ENCODE measurements at regions not wholly inside any gene's neighbourhood (a gene's known extent, or its start where the extent isn't known, plus 50 kb on each side); places are given as distances from the start of the nearest gene placed in this dataset.

DNA sequence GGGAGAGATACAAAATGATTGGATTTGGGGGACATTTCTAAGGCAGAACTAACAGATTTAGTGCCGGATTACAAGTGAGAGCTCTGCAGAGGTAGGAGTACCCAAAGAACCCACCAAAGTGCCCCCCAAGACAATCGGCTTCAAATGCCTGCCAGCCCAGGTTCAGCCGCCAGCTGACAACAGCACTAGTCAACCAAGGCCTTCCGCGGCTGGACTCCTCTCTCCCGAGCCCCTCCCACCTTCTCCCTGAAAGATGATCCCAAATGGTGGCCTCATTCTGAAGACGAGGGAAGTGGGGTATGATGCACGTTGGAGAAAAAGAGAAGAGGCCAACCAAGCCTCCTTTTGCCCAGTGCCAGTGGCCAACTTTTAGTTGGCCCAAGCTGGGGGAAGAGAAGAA is 210.4 kb upstream of the SLC30A5 start:
- TF ChIP-seq, protein P1, sequence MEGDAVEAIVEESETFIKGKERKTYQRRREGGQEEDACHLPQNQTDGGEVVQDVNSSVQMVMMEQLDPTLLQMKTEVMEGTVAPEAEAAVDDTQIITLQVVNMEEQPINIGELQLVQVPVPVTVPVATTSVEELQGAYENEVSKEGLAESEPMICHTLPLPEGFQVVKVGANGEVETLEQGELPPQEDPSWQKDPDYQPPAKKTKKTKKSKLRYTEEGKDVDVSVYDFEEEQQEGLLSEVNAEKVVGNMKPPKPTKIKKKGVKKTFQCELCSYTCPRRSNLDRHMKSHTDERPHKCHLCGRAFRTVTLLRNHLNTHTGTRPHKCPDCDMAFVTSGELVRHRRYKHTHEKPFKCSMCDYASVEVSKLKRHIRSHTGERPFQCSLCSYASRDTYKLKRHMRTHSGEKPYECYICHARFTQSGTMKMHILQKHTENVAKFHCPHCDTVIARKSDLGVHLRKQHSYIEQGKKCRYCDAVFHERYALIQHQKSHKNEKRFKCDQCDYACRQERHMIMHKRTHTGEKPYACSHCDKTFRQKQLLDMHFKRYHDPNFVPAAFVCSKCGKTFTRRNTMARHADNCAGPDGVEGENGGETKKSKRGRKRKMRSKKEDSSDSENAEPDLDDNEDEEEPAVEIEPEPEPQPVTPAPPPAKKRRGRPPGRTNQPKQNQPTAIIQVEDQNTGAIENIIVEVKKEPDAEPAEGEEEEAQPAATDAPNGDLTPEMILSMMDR (IDR thresholded peaks at IDR 0.05; ENCODE audit: low read depth, low read length, poor library complexity, severe bottlenecking), result no peak
- TF ChIP-seq EZH2phosphoT487 (IDR thresholded peaks at IDR 0.05; ENCODE audit: borderline replicate concordance, low read length), result no peak

Data from DOHH2 (cell line).